ENCODE measurements at regions not wholly inside any gene's neighbourhood (a gene's known extent, or its start where the extent isn't known, plus 50 kb on each side); places are given as distances from the start of the nearest gene placed in this dataset.

DNA sequence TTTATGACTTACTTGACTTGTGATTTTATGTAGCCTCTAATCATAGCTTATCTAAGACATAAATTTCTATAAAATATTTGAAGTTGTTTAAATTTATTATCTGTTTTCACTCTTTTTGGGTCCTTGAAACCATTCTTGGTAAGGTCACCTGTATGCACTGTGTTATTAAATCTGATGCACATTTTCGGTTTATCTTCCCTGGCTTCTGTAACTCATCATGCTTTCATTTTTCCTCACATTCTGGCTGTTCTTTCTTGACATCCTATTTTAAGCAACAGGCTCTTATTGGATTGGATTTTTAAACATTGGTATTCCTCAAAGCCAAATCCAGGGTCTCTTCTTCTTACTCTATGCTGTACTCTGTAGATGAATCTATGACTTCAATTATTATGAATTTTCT is 341.6 kb downstream of the TGFB2 start:
- TF ChIP-seq, protein P1, sequence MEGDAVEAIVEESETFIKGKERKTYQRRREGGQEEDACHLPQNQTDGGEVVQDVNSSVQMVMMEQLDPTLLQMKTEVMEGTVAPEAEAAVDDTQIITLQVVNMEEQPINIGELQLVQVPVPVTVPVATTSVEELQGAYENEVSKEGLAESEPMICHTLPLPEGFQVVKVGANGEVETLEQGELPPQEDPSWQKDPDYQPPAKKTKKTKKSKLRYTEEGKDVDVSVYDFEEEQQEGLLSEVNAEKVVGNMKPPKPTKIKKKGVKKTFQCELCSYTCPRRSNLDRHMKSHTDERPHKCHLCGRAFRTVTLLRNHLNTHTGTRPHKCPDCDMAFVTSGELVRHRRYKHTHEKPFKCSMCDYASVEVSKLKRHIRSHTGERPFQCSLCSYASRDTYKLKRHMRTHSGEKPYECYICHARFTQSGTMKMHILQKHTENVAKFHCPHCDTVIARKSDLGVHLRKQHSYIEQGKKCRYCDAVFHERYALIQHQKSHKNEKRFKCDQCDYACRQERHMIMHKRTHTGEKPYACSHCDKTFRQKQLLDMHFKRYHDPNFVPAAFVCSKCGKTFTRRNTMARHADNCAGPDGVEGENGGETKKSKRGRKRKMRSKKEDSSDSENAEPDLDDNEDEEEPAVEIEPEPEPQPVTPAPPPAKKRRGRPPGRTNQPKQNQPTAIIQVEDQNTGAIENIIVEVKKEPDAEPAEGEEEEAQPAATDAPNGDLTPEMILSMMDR (IDR thresholded peaks at IDR 0.05; ENCODE audit: low read depth, low read length) = no peak
- no peaks in the 10 kb centered on the region for H3K9me3 ChIP-seq (ENCODE audit: severe bottlenecking)
- no peaks in the 10 kb centered on the region for H3K36me3 ChIP-seq
- H3K27me3 ChIP-seq (ENCODE audit: insufficient read depth, low read depth, severe bottlenecking) = no peaks in the 10 kb centered on the region
- H3K4me3 ChIP-seq (ENCODE audit: low read depth, low read length) = no peak overlapping the region
- no peak for DNase-seq
- no peak overlapping the region for H3K27ac ChIP-seq

DNA sequence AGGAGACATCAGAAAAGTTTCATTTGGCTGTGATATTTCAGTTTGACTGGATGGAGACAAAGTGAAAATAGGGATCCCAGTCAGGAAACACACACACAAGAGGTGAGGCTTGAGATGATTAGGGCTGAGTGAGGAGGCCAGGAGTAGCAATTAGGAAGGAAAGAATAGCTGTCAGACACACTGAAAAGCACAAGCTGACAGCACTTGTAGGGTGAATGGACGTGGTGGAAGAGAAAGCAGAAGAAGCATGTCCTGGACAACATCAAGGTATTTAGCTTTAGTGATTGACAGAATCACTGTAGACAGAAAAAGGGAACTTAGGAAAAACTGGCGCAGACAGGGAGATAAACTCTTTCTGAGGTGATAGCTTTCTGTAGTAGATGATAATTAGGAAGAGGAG is 347.7 kb downstream of the TGFB2 start:
- Histone ChIP-seq H3K27me3 (ENCODE audit: insufficient read depth, low read depth, severe bottlenecking) (no peaks in the 10 kb centered on the region), H3K27ac (no peak overlapping the region), H3K36me3 (no peaks in the 10 kb centered on the region), H3K9me3 (ENCODE audit: severe bottlenecking) (no peaks in the 10 kb centered on the region), H3K4me3 (ENCODE audit: low read depth, low read length) (no peak overlapping the region)
- no peak for DNase-seq
- TF ChIP-seq, protein P1 (IDR thresholded peaks at IDR 0.05; ENCODE audit: low read depth, low read length) = no peak

DNA sequence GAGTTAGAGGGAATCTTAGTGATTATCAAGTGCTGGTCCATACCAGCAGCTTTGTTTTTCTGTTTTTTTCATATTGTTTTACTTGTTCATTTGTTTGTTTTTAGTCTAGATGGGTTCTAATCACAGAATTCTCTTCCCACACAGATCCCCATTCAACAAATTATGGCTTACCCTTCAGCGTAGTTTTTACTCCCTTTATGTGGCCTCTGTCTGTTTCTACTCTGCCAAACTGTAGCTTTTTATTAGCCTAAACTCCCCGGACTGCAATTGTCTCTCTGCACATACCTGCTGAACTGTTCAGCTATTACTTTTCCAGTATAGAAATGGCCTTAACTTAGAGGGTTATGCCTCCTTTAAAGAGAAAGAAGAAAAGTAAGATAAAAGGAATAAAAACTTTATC is 348.5 kb downstream of the TGFB2 start:
- H3K27me3 ChIP-seq (ENCODE audit: insufficient read depth, low read depth, severe bottlenecking) = no peaks in the 10 kb centered on the region
- no peak overlapping the region for H3K4me3 ChIP-seq (ENCODE audit: low read depth, low read length)
- H3K27ac ChIP-seq = no peak overlapping the region
- H3K36me3 ChIP-seq = no peaks in the 10 kb centered on the region
- DNase-seq = no peak
- TF ChIP-seq, protein P1 (IDR thresholded peaks at IDR 0.05; ENCODE audit: low read depth, low read length) = no peak
- H3K9me3 ChIP-seq (ENCODE audit: severe bottlenecking) = no peaks in the 10 kb centered on the region

DNA sequence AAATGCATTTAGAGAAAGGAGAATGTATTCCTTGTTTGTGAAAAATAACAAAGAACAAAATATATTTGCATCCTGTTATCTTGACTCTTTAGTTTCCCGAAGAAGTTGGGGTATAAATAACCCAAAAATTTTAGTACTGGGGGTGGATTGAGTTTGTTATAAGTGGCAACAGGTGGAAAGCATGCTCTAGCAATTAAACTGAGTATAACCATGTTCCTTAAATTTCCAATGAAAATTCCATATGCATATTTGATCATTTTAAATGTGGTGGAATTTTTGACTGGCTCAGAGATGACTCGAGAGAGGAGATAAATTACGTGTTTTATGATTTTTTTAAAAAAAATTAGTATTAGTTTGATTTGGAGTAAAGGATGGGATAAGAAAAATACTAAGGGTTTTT is 348.9 kb downstream of the TGFB2 start:
- DNase-seq = no peak
- H3K27ac ChIP-seq = no peak overlapping the region
- TF ChIP-seq, protein P1 (IDR thresholded peaks at IDR 0.05; ENCODE audit: low read depth, low read length) = no peak
- no peaks in the 10 kb centered on the region for H3K36me3 ChIP-seq
- no peaks in the 10 kb centered on the region for H3K27me3 ChIP-seq (ENCODE audit: insufficient read depth, low read depth, severe bottlenecking)
- no peaks in the 10 kb centered on the region for H3K9me3 ChIP-seq (ENCODE audit: severe bottlenecking)
- H3K4me3 ChIP-seq (ENCODE audit: low read depth, low read length) = no peak overlapping the region

DNA sequence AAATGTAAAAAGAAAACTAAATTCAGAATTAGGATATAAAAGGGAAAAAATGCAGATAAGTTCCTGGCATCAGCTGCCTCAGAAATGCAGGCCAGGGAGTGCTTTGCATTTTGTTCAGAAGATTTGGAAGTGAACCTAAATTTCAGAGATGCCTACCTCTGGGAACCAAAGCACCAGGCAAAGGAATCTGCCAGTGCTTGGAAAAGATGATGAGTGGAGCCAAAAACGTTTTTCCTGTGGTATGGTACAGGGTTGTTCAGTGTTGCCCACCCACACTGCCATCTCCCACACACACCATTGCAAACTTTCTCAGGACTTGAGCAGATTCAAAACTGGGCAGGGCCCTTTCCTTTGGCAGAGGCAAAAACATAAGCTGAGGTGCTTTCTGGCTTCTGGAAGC is 349.5 kb downstream of the TGFB2 start:
- H3K9me3 ChIP-seq (ENCODE audit: severe bottlenecking) = no peaks in the 10 kb centered on the region
- DNase-seq = no peak
- H3K4me3 ChIP-seq (ENCODE audit: low read depth, low read length) = no peak overlapping the region
- H3K36me3 ChIP-seq = no peaks in the 10 kb centered on the region
- TF ChIP-seq, protein P1 (IDR thresholded peaks at IDR 0.05; ENCODE audit: low read depth, low read length) = no peak
- H3K27ac ChIP-seq = no peak overlapping the region
- no peaks in the 10 kb centered on the region for H3K27me3 ChIP-seq (ENCODE audit: insufficient read depth, low read depth, severe bottlenecking)

DNA sequence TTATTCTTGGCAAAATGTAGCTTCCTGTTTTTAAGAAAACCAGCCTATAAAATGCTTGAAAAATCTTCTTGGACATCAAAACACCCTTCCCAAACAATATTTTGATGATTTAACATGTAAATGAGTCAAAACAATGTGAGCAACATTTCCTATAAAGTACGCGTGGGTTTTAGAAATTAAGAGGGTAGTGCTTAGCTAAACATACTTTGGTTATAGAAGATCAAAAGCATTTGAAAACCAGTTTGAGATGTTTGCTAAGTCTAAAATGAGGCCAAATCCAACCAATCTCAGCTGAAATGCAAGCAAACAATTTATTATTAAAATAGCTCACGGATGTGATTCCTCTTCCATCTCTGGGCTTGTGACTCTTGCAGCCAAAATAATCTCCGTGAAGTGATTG is 350.4 kb downstream of the TGFB2 start:
- no peak for DNase-seq
- H3K36me3 ChIP-seq = no peaks in the 10 kb centered on the region
- H3K27ac ChIP-seq = no peak overlapping the region
- no peak overlapping the region for H3K4me3 ChIP-seq (ENCODE audit: low read depth, low read length)
- TF ChIP-seq, protein P1 (IDR thresholded peaks at IDR 0.05; ENCODE audit: low read depth, low read length) = no peak
- H3K9me3 ChIP-seq (ENCODE audit: severe bottlenecking) = no peaks in the 10 kb centered on the region
- H3K27me3 ChIP-seq (ENCODE audit: insufficient read depth, low read depth, severe bottlenecking) = no peaks in the 10 kb centered on the region
